Prostate gland (tissue), 2 donors: ENCODE measurements at regions not wholly inside any gene's neighbourhood (a gene's known extent, or its start where the extent isn't known, plus 50 kb on each side); places are given as distances from the start of the nearest gene placed in this dataset.

ENCODE experiments used
- DNase-seq: peaks from one replicate; pipeline ENCODE4 v3.0.0-alpha.2; 2019; ENCODE audit warnings: low spot score
- H3K27ac ChIP-seq, 2 donors: fragments of 200-600 bp; sonication (generic); 2 replicates each; pipeline ENCODE4 v1.5.1; 2017 to 2019
- H3K27me3 ChIP-seq: fragments of 200-600 bp; sonication (generic); replicated peaks from 2 replicates; pipeline ENCODE4 v1.5.1; 2019; ENCODE audit not compliant: insufficient read depth
- H3K36me3 ChIP-seq, 2 donors: fragments of 200-600 bp; sonication (generic); 1 replicate in 1 of 2; 2 replicates in 1 of 2; pipeline versions ENCODE4 v1.5.1 to v1.8.1; 2017 to 2019
- H3K4me1 ChIP-seq: fragments of 200-600 bp; sonication (generic); replicated peaks from 2 replicates; pipeline ENCODE4 v1.5.1; 2019
- H3K4me3 ChIP-seq, 2 donors: fragments of 200-600 bp; sonication (generic); 2 replicates each; pipeline ENCODE4 v1.5.1; 2017 to 2019
- H3K9me3 ChIP-seq: fragments of 200-600 bp; sonication (generic); 2 replicates; pipeline ENCODE4 v1.5.1; 2017
- POLR2A ChIP-seq: fragments of 450-650 bp; IDR thresholded peaks from one replicate; pipeline ENCODE4 v1.6.1; 2016; ENCODE audit warnings: antibody characterized with exemption, mild to moderate bottlenecking
- POLR2AphosphoS5 ChIP-seq: sonication (generic); formaldehyde crosslinking; IDR thresholded peaks from one replicate; pipeline ENCODE4 v1.6.1; 2017; ENCODE audit warnings: antibody characterized with exemption
- WGBS: methylation state at CpG from one replicate; pipeline ENCODE4 v1.1.5; 2018; 5-methylcytosine and 5-hydroxymethylcytosine counted together
- intact Hi-C: fragments of 100-400 bp; cut with DNase I; formaldehyde crosslinking; loops from one replicate; pipeline ENCODE4 v1.14.2; 2022
- TF ChIP-seq, protein P1 (sequence below), 4 experiments: fragments of 200-600 bp in 2 of 4; fragments of 450-650 bp in 2 of 4; sonication (generic) in 2 of 4; IDR thresholded peaks; 1 replicate in 3 of 4; 2 replicates in 1 of 4; pipeline ENCODE4 v1.5.1; 2016 to 2019; ENCODE audit warnings: antibody characterized with exemption in 4 of 4, mild to moderate bottlenecking in 2 of 4, moderate library complexity in 2 of 4

DNA sequence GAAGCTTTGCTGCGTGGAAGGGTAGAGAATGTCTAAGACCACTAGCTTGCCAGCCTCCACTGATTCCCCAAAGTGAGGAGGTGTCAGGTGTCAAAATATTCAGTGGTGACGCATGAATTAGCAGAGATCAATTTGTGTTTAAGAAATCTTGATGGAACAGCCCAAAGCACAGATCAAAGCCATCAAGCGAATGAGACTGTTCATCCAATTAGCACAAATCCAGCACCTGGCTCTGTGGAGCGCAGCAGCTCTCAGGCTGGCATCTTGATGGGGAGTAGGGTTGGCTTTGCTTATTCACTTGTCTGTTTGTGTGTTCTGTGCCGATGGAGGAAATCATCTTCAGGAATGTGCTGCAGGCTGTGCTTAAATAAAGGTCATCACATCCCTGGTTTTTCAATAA is 456.8 kb upstream of the CCL2 start:
- no peaks in the 10 kb centered on the region for H3K36me3 ChIP-seq
- no peak for TF ChIP-seq POLR2AphosphoS5
- no peak for TF ChIP-seq POLR2A
- TF ChIP-seq, protein P1, sequence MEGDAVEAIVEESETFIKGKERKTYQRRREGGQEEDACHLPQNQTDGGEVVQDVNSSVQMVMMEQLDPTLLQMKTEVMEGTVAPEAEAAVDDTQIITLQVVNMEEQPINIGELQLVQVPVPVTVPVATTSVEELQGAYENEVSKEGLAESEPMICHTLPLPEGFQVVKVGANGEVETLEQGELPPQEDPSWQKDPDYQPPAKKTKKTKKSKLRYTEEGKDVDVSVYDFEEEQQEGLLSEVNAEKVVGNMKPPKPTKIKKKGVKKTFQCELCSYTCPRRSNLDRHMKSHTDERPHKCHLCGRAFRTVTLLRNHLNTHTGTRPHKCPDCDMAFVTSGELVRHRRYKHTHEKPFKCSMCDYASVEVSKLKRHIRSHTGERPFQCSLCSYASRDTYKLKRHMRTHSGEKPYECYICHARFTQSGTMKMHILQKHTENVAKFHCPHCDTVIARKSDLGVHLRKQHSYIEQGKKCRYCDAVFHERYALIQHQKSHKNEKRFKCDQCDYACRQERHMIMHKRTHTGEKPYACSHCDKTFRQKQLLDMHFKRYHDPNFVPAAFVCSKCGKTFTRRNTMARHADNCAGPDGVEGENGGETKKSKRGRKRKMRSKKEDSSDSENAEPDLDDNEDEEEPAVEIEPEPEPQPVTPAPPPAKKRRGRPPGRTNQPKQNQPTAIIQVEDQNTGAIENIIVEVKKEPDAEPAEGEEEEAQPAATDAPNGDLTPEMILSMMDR (IDR thresholded peaks at IDR 0.05), result no peak
- intact Hi-C loops, result no loop called here
- no peaks in the 10 kb centered on the region for H3K27me3 ChIP-seq
- no peak overlapping the region for H3K4me3 ChIP-seq
- no peak for DNase-seq
- H3K4me1 ChIP-seq, result no peaks in the 10 kb centered on the region
- WGBS, result 69% methylated on average over 5 of the region's 5 CpGs
- H3K27ac ChIP-seq, result no peak overlapping the region
- no peaks in the 10 kb centered on the region for H3K9me3 ChIP-seq

DNA sequence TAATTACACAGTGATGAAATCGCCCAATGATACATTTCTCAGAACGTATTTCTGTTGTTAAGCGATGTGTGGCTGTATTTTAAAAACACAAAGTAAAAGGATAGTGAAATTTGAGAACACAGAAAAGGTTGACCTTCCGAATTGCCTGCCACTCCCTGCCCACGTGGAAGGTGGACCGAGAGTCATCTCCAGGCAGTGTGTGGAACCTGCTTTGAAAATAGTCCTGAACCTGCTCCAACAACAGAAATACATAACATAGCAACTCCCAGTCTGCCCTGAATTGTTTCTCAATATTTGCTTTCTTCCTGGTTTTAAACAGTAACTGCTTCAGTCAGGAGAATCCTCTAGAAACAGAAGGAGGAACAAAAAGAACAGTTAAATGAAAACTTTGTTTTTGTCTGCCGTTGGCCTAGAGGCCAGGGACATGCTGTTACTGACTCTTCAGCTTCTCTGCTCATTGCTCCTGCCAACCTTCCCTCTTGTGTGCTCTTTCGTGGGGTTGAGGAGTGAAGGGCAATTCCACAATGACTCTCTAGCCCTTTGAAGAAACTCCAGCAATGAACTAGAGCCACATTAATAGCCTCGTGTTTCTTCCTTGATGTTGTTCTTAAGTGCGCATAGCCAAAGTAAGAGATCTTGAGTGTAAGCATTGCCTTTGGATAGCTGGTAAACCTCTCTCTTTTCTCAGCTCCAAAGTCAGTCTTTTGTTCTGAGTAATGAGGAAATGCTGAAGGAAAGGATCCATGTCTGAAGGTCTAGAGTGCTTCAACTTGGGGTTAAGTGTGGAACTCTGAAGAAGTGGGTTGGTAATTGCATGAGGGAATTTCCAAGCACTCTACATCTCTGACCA is 452.5 kb upstream of the CCL2 start:
- H3K4me1 ChIP-seq, result no peaks in the 10 kb centered on the region
- DNase-seq, result no peak
- no peak overlapping the region for H3K4me3 ChIP-seq
- no peak overlapping the region for H3K27ac ChIP-seq
- no peaks in the 10 kb centered on the region for H3K9me3 ChIP-seq
- intact Hi-C loops, result no loop called here
- no peaks in the 10 kb centered on the region for H3K27me3 ChIP-seq
- TF ChIP-seq, protein P1 (IDR thresholded peaks at IDR 0.05), result no peak
- TF ChIP-seq POLR2AphosphoS5, result no peak
- WGBS, result 45% methylated on average over 10 of the region's 10 CpGs
- no peaks in the 10 kb centered on the region for H3K36me3 ChIP-seq

DNA sequence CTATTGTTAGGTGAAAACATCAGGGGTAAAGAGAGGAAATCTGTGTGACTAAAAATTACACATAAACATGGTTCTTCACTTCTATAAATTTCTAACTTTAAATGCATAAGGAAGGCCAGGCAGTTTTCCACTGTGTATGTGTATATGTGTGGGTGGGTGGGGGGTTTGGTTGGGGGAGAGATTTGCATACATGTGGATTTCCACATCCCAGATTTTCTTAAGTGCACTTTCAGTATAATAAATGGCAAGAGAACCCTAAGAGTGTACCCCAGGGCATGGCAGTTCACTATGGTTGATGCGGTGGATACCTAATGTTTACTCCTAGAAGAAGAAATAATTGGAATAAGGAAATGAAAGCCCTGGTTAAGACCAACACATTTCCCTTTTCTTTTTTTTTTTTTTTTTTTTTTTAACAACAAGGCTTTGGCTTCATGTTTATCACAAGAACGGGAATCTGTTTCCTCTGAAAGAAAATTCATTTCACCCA is 451.8 kb upstream of the CCL2 start:
- H3K4me3 ChIP-seq, result no peak overlapping the region
- H3K36me3 ChIP-seq, result no peaks in the 10 kb centered on the region
- WGBS, result 69% methylated on average over 2 of the region's 2 CpGs
- DNase-seq, result no peak
- H3K27me3 ChIP-seq, result no peaks in the 10 kb centered on the region
- no peak for TF ChIP-seq POLR2A
- TF ChIP-seq POLR2AphosphoS5, result no peak
- TF ChIP-seq, protein P1 (IDR thresholded peaks at IDR 0.05), result no peak
- H3K27ac ChIP-seq, result no peak overlapping the region
- intact Hi-C loops, result no loop called here
- no peaks in the 10 kb centered on the region for H3K4me1 ChIP-seq
- no peaks in the 10 kb centered on the region for H3K9me3 ChIP-seq

DNA sequence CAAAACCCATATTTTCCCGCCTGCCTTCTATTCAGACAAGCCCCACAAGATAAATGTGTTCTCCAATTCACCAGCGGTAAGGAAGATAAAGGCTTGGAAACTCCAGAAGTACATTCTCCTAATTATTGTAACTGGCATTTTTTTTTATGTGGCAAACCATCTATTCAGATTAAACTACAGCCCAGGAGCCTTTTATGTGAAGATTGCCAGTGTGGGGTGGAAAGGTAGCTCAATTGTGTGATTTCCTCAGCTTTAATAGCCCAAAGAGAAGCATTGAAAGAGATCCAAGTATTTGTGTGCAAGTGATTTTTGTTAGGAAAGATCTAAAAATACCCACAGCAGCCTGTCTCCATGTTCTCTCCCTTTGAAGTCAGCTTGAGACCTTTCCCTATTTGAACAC is 451.4 kb upstream of the CCL2 start:
- no peak overlapping the region for H3K27ac ChIP-seq
- 52% methylated on average over 2 of the region's 2 CpGs for WGBS
- no peaks in the 10 kb centered on the region for H3K4me1 ChIP-seq
- DNase-seq, result no peak
- intact Hi-C loops, result no loop called here
- H3K36me3 ChIP-seq, result no peaks in the 10 kb centered on the region
- TF ChIP-seq POLR2A (no peak), POLR2AphosphoS5 (no peak)
- TF ChIP-seq, protein P1 (IDR thresholded peaks at IDR 0.05), result no peak
- no peaks in the 10 kb centered on the region for H3K9me3 ChIP-seq
- no peaks in the 10 kb centered on the region for H3K27me3 ChIP-seq
- H3K4me3 ChIP-seq, result no peak overlapping the region

DNA sequence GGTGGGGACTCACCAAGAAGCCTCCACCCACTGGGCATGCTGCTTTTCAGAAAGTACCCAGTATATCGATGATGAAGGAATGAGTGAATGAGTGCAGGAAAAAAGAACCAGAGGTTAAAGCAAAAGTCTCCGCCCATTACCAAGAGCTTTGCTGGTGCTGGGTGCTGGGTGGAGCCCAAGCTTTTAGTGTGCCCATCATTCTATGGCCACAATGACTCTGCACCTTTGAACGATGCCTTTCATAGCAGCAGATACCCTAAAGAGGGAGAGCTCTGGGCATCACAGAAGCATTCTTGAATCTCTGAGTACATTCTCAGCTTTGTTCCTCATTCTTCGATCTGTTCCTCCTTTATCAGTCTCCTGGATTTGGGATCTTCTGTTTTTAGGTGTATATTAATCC is 450.7 kb upstream of the CCL2 start:
- WGBS, result 86% methylated on average over 4 of the region's 4 CpGs
- Histone ChIP-seq H3K4me3 (no peak overlapping the region), H3K9me3 (no peaks in the 10 kb centered on the region), H3K36me3 (no peaks in the 10 kb centered on the region), H3K27ac (no peak overlapping the region), H3K4me1 (no peaks in the 10 kb centered on the region), H3K27me3 (no peaks in the 10 kb centered on the region)
- DNase-seq, result no peak
- TF ChIP-seq POLR2AphosphoS5, result no peak
- TF ChIP-seq, protein P1 (IDR thresholded peaks at IDR 0.05), result no peak
- TF ChIP-seq POLR2A, result no peak
- intact Hi-C loops, result no loop called here
